NCI-H226 (cell line): ENCODE measurements at regions not wholly inside any gene's neighbourhood (a gene's known extent, or its start where the extent isn't known, plus 50 kb on each side); places are given as distances from the start of the nearest gene placed in this dataset.
A peak's percentile ranks its signal among the peaks of the same experiment; 100 is the strongest.
"Not testable (repeated sequence)": the region's sequence is repeated elsewhere in the genome, so short reads cannot be mapped to it uniquely, and the experiment has no call there.

ENCODE experiments used
- DNase-seq: peaks from one replicate; pipeline ENCODE4 v3.0.0-alpha.2; 2015

DNA sequence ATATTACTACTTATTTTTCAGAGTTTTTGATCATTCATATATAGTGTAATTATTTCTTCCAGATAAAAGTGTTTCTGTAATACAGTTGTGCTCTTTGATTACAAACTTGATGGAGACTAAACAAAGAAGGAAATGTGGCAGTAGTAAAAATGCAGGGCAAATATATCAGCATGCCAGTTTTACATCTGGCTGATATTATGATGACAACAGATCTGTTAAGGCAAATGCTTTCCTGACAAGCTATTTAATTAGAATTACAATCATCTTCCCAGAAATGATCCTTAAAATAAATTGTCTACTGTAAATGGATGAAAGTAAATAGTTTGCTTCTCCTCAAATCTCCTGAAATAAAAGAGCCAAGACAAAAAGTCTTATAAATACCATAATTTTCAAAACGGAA lies 1659.8 kb downstream of the BRINP3 start:
- DNase-seq = no peak

DNA sequence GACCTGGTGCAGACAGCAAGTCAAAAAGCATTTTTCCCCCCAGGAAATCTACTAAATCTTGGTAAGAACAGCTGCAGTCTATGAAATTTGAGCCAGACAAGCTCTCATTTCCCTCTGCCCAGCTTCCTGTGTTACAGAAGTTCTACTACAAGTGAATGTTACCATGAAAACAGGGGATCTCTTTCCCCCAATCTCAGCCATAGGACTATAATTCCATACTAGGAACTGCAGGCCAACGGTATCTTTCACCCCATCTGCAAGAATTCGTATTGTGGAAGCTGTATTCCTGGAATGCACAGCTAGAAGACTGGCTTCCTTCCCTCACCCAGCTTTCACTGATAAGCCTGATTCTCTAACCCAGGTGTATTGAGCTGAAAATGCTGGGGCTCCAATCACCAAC lies 1655.4 kb downstream of the BRINP3 start:
- no peak for DNase-seq

DNA sequence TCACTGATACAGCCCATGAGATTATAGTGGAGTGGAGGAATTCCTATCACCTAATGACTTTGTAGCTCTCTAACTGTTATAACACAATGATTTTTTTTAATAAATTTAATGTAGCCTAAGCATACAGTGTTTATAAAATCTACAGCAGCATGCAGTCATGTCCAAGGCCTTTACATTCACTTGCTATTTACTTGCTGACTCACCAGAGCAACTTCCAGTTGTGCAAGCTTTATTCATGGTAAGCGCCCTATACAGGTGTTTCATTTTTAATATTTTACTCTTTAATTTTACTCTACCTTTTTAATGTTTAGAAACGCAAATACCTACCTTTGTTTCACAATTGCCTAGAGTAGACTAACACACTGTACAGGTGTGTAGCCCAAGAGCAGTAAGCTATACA lies 1652.2 kb downstream of the BRINP3 start:
- DNase-seq = no peak

DNA sequence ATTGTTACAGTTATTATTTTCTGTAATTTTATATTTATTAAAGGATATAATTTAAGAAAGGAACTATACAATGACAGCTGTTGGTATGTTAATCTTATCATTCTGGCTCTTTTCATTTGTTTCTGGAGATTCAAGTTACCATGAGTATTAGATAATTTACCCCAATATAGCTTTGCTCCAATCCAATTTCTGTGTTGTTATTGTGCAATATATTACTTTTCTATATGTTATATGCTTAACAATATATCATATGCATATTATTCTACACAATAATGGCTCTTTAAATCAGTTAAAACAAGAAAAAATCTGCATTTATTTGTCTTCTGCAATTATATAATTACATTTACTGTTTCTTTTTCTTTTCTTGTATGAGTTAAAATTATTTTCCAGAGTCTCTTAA lies 1650.9 kb downstream of the BRINP3 start:
- DNase-seq = no peak

DNA sequence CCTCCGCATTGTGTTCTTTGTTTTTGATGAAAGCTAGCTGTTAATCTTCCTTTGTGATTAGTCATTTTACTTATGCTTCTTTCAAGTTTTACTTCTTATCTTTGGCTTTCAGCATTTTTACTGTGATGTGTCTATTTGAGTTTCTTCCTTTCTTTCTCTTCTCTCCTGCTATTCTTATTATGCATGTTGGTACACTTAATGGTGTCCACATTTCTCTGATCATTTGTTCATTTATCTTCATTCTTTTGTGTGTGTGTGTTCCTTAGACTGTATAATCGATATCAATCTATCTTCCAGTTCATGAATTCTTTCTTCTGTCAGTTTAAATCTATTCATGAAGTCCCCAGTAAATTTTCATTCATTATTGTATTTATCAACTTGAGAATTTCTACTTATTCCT lies 1650.3 kb downstream of the BRINP3 start:
- DNase-seq = no peak

DNA sequence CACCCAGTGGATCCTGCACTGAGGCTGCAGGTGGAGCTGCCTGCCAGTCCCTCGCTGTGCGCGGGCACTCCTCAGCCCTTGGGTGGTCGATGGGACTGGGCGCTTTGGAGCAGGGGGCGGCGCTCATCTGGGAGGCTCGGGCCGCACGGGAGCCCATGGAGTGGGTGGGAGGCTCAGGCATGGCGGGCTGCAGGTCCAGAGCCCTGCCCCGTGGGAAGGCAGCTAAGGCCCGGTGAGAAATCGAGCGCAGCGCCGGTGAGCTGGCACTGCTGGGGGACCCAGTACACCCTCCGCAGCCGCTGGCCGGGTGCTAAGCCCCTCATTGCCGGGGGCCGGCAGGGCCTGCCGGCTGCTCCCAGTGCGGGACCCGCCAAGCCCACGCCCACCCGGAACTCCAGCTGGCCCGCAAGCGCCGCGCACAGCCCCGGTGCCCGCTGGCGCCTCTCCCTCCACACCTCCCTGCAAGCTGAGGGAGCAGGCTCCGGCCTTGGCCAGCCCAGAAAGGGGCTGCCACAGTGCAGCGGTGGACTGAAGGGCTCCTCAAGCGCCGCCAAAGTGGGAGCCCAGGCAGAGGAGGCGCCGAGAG lies 1636.5 kb downstream of the BRINP3 start:
- not testable (repeated sequence) for DNase-seq

DNA sequence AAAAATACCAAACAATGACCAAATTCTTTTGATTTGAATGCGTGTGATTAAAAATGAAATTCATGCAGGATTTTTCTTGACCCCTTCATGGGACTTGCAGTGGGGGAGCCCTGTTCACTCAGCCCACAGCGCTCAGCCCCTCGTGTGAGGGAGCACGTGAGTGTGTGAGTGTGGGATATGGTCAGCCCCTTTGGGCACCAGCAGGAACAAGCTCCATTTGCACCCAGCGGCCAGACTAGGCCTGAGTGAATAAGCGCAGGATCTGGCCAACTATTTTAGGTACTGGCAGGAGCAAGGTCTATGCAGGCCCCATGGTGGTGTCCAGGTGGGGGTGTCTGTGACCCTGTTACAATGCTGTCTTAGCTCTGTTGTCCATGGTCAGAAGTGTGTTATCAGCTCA lies 1631.2 kb downstream of the BRINP3 start:
- DNase-seq = no peak

DNA sequence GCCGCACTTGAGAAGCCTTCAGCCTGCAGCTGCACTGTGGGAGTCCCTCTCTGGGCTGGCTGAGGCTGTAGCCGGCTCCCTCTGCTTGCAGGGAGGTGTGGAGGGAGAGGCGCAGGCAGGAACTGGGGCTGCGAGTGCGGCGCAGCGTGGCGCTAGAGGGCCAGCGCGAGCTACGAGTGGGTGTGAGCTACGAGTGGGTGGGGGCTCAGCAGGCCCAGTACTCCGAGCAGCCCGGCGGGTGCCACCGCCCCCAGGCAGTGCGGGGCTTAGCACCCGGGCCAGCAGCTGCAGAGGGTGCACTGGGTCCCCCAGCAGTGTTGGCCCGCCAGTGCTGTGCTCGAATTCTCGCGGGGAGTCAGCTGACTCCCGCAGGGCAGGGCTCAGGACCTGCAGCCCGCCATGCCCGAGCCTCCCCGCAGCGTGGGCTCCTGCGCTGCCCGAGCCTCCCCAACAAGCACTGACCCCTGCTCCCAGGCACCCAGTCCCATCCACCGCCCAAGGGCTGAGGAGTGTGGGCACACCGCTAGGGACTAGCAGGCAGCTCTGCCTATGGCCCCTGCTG lies 1620.1 kb downstream of the BRINP3 start:
- DNase-seq = no peak

DNA sequence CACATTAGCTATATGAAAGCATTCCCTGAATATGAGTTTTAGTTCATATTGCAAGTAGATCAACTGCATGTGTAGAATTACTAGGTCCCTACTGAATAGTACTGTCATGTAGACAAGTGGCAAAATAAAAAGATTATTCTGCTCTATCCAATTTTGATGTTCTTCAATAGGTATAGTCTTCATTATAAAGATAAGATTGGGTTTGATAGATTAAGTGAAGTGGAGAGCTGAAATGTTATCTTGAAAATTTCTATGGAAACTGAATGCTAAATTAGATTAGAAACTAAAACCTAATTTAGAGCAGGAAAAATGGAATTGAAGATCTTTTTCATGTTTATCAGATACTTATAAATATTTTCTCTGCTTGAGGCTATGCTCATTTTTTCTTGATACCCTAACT lies 1610.0 kb downstream of the BRINP3 start:
- DNase-seq = no peak

DNA sequence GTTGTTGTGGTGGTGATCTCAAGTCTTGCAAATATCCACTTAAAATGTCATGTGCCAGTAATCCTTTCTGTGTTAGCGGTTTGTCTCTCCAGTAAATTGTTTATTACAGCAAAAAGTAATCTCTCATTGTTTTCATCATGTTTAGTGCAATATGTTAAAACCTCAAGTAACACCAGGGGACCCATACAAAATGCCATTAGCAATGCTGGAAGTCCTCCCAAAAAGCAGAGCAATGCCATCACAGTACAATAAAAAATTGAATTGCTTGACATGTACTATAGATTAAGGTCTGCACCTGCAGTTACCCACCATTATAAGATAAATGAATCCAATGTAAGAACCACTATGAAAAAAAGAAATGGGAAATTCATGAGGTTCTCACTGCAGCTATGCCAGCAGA lies 1606.5 kb downstream of the BRINP3 start:
- no peak for DNase-seq

DNA sequence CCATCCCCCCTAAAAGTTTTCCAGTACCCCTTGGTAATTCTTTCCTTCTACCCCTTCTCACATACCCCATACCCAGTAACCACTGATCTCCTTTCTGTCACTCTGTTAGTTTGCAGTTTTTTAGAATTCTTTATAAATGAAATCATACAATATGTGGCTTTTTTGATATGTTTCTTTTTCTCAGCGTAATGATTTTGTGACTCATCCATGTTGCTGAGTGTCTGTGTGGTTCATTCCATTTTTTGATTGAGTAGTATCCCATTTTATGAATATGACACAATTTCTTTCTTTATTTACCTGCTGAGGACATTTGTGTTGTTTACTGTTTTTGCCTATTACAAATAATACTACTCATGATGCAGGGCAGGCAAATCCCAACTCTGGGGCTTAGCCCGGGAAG lies 1605.3 kb downstream of the BRINP3 start:
- no peak for DNase-seq

DNA sequence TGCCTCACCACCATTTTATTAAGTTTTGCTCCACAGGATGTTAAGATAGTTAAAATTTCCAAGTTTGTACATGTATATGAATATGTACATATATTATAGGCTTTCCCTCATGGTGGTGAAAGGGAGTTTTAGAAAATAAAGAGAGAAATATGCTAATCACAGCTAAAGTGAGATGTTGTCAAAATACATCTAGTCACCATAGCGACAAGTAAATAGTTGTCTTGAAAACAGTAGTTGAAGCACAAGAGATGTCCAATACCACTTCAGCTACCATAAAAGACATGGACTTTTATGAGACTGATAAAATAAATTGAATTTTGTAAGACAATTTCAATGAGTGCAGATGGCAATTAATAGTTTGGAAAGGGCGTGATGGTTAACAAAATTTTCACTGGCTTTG lies 1600.0 kb downstream of the BRINP3 start:
- peak; percentile 6 for DNase-seq

DNA sequence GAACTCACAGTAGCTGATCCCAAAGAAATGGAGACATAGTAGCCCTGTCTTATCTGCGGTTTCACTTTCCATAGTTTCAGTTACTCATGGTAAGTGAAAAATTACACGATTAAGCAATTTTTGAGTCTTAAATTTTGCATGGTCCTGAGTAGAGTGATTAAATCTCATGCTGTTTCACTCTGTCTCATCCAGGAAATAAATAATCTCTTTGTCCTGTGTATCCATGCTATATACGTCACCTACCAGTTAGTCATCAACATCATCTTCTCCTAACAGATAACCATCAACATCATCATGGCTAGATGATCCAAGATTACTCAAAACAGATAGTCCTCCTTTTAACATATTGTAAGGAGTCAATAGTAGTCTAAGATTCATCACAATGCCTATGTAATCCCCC lies 1589.3 kb downstream of the BRINP3 start:
- DNase-seq = no peak

DNA sequence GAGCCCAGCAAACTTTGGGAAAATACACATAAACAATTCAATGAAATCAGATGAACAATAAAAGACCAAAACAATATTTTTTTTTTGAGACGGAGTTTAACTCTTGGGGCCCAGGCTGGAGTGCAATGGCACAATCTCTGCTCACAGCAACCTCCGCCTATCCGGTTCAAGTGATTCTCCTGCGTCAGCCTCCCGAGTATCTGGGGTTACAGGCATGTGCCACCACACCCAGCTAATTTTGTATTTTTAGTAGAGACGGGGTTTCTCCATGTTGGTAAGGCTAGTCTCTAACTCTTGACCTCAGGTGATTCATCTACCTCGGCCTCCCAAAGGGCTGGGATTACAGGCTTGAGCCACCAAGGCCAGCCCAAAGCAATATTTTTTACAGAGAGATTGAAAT lies 1588.5 kb downstream of the BRINP3 start:
- DNase-seq = no peak

DNA sequence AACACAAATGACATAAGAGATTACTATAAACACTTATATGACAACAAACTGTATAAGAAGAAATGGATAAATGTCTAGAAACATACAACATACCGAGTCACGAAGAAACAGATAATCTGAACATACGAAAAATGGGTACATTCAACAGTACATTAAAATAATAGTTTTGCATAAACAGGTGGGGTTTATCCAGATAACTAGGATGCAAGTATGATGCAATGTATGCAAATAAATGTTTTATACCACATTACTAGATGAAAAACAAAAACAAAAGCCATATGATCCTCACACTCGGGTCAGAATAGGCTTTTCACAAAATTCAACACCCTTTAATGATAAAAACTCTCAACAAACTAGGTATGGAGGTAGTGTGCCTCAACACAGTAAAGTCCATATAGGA lies 1585.7 kb downstream of the BRINP3 start:
- DNase-seq = no peak

DNA sequence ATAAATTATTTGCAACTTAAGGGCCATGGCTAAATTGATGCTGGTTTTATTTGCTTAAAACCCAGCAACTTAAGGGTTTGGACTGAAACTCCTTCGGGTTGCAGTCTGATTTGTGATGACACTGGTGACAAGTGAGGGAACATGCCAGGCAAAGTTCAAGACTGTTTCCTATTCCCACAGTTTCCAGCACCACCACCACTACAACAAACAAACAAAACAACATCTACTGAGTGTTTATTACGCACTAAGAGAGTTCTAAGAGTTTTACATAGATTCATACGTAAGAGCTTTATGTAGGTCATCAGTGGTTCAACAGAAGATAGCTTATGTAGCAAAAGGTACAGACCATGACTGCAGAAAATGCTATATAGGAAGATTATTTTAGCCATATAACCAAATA lies 1582.1 kb downstream of the BRINP3 start:
- DNase-seq = no peak

DNA sequence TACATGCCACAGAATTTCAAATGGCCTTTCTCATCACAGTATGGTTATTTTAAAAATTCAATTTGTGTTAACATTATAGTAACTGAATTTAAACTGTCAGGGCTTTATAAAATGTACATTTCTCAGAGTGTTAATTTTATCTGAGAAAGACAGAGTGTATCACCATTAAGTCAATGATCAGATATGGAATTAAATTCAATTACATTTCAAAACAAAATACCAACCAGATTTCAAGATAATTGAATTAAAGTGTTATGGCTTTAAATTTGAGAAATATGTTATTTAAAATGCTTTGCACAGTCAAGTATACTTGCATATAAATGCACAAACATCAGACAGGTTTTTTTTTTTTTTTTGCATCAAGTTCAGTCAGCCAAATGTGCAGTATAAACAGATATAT lies 1574.4 kb downstream of the BRINP3 start:
- DNase-seq = no peak

DNA sequence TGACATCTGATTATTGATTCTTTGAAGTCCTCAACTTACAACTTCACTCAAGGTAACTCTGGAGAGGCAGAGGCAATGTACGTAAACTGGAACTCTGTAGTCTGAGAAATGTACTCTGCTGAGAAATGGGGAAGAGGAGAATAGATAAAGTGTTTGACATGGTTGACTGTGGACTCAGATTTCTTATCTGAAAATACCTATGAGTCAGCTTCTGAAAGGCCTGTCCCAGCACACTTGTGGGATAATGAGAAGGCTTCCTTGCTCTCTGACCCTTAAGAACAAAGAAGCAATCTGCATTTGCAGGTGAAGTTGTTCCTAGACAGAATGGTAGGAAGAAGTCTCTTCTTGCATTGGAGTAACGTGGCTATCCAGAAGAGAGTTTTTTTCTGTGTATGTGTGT lies 1573.5 kb downstream of the BRINP3 start:
- peak; percentile 57 for DNase-seq

DNA sequence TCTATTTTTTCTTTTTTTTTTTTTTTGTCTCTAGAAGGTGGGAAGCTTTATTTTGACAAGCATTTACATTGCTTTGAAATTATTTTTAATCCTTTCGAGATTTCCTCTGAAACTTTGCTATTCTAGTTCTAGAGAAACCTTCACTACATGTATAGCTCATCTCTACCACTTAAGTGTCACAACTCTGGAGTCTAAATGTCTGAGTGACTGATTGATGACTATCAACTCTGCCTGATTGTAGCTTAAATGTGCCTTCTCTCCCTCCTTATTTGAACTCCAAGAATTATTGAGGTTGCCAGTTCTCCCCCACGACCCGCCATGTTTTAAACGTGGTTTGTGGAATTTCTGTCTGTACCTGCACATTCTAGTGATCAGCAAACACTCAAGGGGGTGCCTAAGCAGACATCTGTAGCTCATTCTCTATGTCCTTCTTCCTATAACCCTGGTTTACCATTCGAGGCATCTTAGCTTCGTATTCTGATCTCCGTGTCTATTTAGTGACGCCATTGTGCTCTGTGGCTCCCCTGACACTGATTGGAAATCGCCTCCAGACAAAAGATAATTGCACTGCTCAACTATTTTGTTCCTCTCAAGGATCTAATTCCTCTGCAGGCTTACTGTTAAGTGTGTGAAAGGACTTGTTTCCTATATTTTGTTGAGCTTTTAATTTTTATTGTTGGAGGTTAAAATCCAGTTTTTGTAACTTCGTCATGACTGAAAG lies 1570.6 kb downstream of the BRINP3 start:
- no peak for DNase-seq

DNA sequence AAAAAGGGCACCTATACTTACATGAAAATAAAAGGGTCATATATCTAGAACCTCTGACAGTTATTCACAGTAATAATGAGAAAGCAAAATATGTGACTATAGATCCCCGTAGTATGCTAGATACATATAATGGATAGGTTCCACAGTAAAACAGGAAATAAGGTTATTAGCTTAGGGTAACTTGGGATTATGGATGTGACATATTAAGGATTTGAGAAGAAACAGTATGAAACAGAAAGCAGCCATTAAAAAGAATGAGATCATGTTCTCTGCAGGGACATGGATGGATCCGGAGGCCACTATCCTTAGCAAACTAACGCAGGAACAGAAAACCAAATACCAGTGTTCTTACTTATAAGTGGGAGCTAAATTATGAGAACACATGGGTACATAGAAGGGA lies 1547.3 kb downstream of the BRINP3 start:
- DNase-seq = no peak

DNA sequence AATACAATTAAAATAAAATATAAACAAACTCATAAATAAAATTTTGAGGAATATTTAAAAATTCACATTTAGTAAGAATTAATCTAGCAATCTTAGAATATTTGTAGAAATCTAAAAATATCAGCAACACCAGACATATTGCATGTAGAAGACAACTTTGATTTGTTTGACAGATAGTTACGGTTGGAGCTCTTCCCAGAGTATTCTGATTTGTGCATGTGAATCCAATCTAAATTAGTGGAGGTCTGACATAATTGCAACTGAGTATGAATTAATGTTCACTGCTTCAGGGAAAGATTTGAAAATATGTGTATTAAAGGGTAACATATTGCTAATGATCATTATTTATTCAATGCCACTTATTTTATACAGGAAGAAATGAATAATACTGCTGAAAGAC lies 1546.2 kb downstream of the BRINP3 start:
- DNase-seq = no peak

DNA sequence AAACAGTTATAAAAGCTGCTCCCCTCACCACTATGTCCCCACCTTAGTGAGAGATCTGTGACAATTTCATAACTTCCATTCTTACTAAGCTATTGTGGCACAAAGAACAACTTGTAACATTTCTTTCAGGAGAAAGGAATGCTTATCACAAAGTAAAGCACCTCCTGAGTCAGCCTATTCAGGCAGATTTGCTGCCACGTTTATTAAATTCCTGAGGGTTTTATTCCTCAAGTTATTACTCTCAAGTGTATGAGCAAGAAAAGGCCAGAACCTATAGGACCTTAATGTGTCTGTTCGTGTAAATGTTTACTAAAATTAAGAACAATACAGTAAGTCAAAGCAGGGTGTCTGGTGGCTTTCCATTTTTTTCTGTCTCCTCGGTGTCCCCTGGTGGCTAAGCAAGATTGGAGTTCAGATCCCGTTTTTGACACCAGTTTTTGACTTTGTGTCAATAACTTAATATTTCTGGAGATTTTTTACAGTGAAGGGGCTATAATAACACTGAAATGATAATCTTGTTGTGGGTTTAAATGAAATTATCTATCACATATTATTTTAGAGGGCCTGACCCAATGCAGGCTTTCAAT lies 1539.6 kb downstream of the BRINP3 start:
- peak; percentile 54 for DNase-seq

DNA sequence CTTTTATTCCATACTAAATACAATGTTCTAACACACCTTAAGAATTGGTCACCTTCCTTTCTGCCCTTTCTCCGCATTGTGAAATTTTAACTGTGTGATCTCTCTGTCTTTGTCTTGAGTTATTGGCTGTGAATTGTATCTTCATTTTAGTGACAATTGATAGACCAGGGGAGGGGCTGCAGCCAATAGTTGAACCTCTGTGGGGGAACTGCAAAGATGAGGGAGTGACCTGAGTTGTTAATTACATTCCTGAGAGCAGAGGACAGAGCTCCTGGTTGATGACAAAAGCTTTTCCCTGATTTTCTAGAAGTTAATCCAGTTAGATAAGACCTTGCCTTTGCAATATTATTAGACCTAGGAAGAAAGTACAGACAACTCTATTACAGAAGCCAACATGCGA lies 1535.7 kb downstream of the BRINP3 start:
- DNase-seq = no peak

DNA sequence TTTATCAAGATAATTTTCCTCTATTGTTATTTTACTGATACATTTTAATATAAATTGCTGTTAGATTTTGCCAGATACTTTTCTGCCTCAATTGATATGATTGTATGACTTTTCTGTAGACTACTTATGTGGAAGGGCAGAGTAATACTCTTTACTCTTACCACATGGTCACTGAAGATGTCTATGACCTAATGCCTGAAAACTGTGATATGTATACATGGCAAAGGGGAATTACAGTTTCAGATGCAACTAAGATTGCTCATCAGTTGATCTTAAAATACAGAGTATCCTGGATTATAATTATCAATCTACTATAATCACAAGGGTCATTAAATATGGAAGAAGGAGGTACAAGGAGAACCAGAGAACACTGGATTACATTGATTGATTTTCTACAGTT lies 1528.0 kb downstream of the BRINP3 start:
- peak; percentile 37 for DNase-seq
